Activated gamma-delta T cell treated with Interleukin-2 at 50 U/mL for 16 hours (primary cell): ENCODE measurements at regions not wholly inside any gene's neighbourhood (a gene's known extent, or its start where the extent isn't known, plus 50 kb on each side); places are given as distances from the start of the nearest gene placed in this dataset.
"Not testable (repeated sequence)": the region's sequence is repeated elsewhere in the genome, so short reads cannot be mapped to it uniquely, and the experiment has no call there.

Experiments
- DNase-seq: peaks from one replicate; pipeline ENCODE4 v3.0.0-alpha.2; 2020

DNA sequence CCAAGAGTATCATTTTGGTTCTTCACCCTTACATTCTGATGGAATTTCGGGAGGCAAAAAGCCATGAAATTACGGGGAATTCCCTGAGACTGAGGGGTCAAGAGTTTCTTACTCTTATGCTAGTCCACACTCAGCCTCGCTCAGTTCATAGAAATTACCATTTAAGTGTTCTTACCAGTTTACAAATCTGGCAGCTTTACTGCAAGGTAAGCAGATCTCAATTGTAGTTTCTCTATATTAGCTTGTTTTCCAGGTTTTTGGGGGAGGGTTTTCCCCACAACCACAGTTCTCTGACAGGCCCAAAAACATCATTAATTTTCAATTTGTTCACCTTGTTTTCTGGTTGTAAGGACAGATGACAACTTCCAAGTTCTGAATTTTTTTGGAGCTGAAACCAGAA, 1028.4 kb downstream of the FAM181B start:
- no peak for DNase-seq

- no peak for DNase-seq
Measured at GRCh38 chr11:81700076-81700475, 1033.6 kb downstream of the FAM181B start.

GRCh38 chr11:81687057-81687456, 1046.6 kb downstream of the FAM181B start:
- DNase-seq: no peak

DNA sequence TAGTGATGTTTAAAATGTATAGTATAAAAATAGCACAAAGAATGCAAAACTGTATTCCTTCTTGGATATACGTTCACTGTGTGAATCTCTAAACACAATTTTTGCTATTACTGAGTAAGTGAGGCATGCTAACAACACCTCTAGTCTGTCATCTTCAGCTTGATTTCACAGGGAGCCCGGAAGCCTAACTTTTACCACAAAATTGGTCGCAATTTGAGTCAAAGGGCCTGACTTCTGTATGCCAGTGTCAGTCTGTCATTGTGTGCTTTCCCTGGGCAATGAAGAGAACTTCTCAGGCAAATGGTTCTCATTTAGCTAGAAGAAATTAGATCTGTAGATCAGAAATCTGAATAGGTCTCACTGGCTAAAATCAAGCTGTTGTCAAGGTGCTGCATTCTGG, 1059.5 kb downstream of the FAM181B start:
- DNase-seq: no peak

- DNase-seq: no peak
Measured at GRCh38 chr11:81673001-81673400, 1060.7 kb downstream of the FAM181B start.

- DNase-seq: no peak
Measured at GRCh38 chr11:81669935-81670543, 1063.6 kb downstream of the FAM181B start.

- no peak for DNase-seq
Measured at GRCh38 chr11:81658722-81659121, 1074.9 kb downstream of the FAM181B start.

GRCh38 chr11:81655351-81655750, 1078.3 kb downstream of the FAM181B start:
- no peak for DNase-seq

DNA sequence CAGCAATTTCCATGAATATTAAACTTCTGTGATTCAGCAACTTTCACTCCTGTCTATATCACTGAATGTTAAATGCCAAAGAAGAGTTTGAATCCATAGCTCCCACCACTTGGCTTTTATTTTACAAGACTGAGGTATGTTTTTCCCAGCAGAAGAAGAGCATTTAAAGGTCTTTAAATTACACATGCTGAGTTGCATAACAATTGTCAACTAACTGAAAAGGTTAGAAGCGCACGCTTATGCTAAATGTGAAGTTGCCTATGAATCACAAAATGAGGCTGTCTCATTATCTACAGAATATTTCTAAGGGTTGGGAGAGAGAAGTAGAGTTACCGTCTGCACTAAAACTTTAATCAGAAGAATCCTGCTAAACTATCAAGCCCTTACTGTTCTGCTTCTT, 1086.3 kb downstream of the FAM181B start:
- DNase-seq: no peak

DNA sequence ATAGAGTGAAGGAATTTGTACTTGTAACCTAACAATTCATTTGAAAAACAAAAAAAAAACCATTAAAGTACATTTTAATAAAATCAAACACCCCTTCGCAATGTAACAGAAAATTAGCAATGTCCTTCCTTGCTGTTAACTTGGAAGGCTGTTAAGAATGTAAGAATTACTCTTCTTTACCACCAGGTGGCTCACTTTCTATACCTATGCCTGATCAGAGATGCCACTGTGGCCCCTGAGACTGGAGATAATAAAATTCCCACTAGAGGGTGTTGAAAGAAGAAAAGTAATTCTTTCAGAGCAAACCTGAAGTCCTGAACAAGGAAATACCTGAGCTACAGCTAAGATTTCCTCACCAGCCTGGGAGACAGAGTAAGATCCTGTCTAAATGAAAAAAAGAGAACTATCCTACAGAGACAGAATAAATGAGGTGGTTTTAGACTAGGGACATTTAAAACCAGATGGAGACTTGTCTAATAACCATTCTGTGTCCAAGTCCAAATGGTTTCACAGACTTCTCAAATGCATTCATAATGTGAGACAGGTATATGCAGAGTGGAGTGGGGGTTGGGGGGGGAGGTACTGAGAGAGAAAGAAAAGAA, 1089.3 kb downstream of the FAM181B start:
- no peak for DNase-seq

DNA sequence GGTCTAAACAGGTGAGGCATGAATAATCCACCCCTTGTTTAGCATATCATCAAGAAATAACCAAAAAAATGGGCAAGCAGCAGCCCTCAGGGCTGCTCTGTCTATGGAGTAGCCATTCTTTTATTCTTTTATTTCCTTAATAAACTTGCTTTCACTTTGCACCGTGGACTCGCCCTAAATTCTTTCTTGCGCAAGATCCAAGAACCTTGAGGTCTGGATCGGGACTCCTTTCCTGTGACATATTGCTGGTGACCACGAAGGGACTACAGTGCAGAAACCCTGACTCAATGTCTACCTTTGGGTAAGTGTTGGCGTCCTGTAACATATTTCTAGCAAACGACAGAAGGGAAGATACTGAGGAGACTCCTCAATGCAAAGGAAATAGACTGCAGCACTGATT, 1099.2 kb downstream of the FAM181B start:
- no peak for DNase-seq

DNA sequence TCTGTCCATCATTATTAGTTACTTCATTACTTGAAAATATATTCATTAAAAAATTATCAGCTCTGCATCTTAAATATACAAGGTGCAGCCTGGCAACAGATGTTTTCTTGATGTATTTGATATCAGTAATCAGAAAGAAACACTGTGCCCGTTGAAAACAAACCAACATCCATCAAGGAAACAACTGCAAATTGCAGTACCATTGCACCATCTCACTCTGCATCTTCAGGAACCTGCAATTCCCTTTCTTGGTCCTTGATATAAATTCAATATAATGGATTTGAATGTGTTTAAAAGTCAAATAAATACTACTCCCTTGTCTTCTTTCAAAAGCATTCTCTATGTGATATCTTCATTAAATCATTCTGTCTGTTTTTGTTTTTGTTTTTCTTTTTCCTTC, 1131.2 kb downstream of the FAM181B start:
- DNase-seq: no peak

GRCh38 chr11:81596704-81597103, 1137.0 kb downstream of the FAM181B start:
- no peak for DNase-seq

GRCh38 chr11:81585390-81585933, 1148.2 kb downstream of the FAM181B start:
- DNase-seq: no peak

- no peak for DNase-seq
Measured at GRCh38 chr11:81579339-81579738, 1154.3 kb downstream of the FAM181B start.

DNA sequence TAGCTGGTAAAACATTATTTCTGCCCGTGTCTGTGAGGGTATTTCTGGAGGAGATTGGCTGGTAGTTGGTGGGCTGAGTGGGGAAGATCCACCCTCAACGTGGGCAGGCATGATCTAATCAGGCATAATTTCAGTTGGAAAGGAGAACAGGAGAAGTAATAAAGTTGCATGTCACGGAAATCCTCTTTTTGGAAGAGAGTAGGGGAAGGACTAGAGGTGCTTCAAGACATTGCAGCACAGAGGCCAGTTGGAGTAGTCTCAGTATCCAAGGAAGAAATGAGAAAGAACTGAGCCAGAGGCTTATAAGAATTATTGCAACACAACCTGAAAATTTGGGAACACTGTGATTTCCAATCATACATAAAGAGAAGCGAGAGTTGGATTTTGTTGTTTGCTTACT, 1155.1 kb downstream of the FAM181B start:
- no peak for DNase-seq

DNA sequence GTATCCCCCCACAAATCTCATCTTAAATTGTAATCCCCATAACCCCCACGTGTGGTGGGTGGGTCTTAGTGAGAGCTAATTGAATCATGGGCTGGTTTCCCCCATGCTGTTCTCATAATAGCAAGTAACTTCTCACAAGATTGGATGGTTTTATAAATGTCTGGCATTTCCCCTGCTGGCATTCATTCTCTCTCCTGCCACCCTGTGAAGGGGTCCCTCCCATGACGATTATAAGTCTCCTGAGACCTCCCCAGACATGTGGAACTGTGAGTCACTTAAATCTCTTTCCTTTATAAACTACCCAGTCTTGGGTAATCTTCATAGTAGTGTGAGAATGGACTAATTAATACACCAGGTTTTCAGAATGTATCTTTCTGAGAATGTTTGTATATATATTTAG, 1159.4 kb downstream of the FAM181B start:
- no peak for DNase-seq

DNA sequence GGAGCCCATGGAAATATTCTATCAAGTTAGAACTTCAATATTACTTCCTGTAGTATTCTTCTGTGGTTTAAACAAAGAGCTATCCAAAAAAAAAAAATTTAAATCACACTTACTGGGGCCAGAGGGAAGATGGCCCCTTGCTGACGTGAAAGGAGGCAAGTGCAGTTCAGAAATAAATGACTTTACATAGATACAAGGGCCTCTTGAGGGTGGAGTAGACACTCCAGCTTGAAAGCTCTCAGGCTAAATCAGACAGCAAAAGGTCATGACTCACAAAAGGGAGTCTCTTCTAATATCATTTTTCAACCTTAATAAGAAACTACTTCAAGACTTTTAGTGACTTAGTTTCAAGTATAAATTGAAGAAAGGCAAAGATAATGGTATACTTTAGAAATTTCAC, 1160.3 kb downstream of the FAM181B start:
- no peak for DNase-seq

DNA sequence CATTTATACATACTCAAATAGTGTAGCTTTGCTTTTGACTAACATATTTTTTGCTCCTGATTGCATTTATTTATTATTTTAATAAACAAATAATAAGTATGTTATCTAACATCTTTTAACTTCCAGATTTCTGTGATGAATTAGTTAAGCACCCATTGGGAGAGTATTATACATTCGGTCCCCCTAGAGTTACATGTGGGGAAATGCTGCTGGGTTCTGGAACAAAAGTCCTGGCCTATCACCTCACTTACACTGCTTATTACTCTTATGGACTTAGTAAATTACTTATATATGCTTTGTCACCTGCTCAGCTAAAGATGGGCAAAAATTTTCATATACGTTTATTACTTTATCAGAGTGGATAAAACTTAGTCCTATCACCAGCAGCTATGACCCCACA, 1163.0 kb downstream of the FAM181B start:
- DNase-seq: no peak

DNA sequence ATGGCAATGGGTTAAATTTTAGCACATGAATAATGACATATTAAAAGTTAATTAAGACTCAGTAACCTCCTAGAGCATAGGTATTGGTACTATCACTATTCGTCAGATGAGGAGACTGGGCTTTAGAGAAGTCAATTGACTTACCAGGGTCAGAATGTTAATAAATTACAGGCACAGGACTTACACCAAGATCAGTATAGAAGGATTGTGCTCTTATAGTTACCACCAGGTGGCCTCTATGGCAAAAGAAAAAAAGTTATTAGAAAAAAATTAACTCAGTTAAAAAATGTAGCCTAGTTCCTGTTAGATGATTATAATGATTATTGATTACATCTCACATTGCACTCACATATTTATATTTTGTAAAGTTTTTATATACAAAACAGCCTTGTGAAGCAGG, 1163.7 kb downstream of the FAM181B start:
- no peak for DNase-seq

DNA sequence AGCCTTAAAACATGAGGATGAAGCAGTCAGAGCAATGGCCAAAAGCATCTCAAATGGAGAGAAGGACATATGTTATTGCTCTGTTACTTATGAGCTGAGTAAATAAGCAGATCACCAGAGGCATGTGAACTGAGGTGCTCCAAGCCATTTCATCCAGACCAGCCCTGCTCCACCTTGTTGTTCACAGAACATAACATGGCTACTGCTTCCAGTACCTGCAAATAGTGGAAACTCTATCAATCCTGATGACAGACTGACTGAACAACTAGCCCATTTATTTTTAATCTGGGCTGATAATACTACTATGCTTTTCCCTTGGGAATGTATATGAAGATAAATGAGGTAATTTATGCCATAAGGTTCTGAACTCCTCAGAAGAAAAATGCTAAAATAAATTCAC, 1164.7 kb downstream of the FAM181B start:
- no peak for DNase-seq

DNA sequence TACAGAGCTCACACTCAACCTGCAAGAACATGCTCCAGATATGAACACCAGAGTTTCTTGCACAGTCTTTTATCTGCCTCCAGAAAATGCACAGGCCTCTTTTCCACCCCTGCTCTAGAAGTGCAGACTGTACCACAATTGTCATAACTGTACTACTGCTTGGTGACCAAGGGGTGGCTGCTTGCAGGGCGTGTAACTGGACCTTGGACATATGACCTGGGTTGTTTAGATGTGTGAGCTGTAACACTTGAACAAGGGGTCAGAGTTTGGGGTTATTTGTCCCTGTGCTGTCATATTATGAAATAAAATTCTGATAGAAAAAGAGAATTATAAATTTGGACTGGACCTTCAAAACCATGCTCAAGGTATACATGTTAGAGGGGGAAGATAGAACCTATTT, 1185.5 kb downstream of the FAM181B start:
- no peak for DNase-seq

- not testable (repeated sequence) for DNase-seq
Measured at GRCh38 chr11:81539806-81540205, 1193.9 kb downstream of the FAM181B start.

GRCh38 chr11:81515566-81515965, 1218.1 kb downstream of the FAM181B start:
- DNase-seq: no peak

DNA sequence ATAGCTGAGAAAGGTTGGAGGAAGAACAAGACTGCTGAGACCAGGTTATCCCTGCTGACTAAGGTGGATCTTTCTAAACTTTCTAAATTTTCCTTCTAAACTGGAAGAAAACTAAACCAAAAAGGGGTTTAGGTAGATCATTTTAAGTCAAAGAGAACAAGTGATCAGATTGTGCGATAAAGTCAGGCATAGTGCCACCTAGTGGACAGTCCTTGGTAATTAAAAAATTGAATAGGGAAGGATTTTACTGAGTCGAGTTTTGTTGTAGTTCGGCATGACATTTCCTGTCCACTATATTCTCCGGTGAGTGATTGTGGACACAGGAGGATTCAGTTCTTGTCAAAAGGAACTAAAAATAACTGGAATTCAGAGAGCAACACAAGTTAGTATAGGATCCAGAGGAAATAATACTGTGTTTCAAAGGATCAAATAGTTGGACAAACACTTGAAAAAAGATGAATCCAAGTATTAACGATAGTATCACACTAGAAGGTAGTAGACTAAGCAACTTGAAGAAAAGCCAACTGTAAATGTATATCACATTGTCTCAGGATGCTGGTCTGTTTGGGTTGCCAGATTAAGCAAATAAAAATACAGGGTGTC, 1236.4 kb downstream of the FAM181B start:
- no peak for DNase-seq
